Breast epithelium (tissue), 3 donors: ENCODE measurements at regions not wholly inside any gene's neighbourhood (a gene's known extent, or its start where the extent isn't known, plus 50 kb on each side); places are given as distances from the start of the nearest gene placed in this dataset.

Source experiments
- POLR2A ChIP-seq: fragments of 450-650 bp; IDR thresholded peaks from one replicate; pipeline ENCODE4 v1.6.1; 2016; ENCODE audit warnings: antibody characterized with exemption, mild to moderate bottlenecking, moderate library complexity
- TF ChIP-seq, protein P1 (sequence below), 3 donors: fragments of 450-650 bp; IDR thresholded peaks; one replicate each; pipeline ENCODE4 v1.5.1; 2016 to 2017; ENCODE audit warnings: antibody characterized with exemption in 3 of 3, mild to moderate bottlenecking in 3 of 3, moderate library complexity in 3 of 3

DNA sequence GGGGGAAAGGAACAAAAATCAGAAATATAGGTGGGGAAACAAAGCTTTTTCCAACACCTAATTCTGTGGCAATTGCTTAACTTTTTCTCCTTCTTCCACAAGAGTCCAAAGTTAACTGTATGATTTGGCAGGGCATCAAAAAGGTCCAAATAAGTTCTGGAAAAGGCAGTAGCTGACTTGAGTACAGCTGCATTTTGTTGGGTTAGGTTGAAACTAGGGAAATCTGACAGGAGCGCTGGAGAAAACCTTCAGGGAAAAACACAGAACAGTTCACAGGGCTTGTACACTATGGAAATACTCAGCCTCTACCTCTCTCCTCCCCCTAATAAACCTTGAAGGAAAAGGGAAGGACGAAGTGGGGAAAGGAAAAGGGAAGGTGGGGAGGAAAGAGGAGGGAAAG lies 438.6 kb downstream of the ZEB2 start:
- TF ChIP-seq, protein P1, sequence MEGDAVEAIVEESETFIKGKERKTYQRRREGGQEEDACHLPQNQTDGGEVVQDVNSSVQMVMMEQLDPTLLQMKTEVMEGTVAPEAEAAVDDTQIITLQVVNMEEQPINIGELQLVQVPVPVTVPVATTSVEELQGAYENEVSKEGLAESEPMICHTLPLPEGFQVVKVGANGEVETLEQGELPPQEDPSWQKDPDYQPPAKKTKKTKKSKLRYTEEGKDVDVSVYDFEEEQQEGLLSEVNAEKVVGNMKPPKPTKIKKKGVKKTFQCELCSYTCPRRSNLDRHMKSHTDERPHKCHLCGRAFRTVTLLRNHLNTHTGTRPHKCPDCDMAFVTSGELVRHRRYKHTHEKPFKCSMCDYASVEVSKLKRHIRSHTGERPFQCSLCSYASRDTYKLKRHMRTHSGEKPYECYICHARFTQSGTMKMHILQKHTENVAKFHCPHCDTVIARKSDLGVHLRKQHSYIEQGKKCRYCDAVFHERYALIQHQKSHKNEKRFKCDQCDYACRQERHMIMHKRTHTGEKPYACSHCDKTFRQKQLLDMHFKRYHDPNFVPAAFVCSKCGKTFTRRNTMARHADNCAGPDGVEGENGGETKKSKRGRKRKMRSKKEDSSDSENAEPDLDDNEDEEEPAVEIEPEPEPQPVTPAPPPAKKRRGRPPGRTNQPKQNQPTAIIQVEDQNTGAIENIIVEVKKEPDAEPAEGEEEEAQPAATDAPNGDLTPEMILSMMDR (IDR thresholded peaks at IDR 0.05): no peak
- no peak for TF ChIP-seq POLR2A
